HG03045 (cell line): ENCODE measurements at regions not wholly inside any gene's neighbourhood (a gene's known extent, or its start where the extent isn't known, plus 50 kb on each side); places are given as distances from the start of the nearest gene placed in this dataset.
A peak's percentile ranks its signal among the peaks of the same experiment; 100 is the strongest.
"Not testable (repeated sequence)": the region's sequence is repeated elsewhere in the genome, so short reads cannot be mapped to it uniquely, and the experiment has no call there.

Experiments used
- ATAC-seq: cut with Tn5 transposase; IDR thresholded peaks from one replicate; pipeline ENCODE4 v1.9.1; 2021; ENCODE audit warnings: mild to moderate bottlenecking, moderate library complexity; ENCODE audit not compliant: unreplicated experiment

DNA sequence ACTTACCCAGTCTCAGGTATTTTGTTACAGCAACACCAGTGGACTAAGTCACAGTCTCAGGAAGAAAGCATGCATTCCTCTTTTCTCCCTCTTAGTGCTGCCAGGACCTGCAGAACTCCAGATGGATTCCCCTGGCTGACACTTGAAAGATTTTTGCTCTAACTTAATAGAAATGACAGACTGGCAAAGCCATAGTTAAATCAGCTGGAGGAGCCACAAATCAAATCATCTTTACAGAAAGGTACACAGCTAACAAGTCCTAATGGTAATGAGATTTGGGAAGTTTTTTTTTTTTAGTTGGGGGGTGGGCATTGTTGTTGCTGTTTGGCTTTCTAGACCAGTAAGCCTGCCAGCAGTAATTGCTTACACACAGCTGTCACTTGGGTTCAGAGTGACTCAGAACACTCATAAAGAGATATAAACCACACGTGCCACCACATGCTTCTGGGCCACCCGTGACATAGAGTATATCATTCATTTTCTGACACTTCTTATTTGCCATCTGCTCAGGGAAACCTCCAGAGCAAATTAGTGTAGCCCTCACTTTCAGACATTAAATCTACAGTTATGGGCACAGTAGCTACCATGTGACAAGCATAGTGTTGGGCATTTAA, 72.4 kb downstream of the FH start:
- ATAC-seq = no peak

DNA sequence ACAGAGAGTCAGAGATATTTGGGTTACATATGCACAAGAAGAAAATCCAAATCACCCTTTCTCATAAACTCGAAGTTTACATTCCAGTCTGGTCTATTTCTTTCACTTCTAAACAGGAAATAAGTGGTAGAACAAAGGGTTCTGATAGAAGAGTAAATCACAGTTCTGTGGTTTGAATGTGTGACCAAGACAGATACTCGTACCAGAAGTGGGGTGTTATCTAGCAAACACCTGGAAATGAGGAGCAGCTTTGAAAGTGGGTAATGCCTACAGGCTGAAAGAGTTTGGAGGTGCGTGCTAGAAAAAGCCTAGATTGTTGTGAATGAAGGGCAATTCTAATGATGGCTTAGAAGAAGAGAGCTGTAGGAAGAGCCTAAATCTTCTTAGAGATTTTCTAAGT, 74.7 kb downstream of the FH start:
- no peak for ATAC-seq

DNA sequence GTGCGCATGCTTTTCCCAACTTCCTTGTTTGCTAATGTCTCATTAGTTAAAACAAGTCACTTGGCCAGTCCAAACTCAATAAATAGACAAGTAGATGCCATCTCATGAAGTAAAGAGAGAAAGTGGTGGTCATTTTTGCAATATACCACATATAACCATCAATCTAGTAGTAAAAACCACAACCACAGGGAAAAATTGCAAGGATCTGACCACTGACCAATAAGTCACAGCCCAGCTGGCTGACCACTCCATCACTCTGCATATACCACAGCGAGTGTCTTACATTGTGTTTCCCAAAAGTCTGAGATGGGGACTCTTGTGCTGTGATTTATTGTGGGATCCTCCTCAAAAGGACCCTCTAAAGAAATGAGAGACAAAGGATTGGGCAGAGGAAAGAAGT, 76.0 kb downstream of the FH start:
- no peak for ATAC-seq

DNA sequence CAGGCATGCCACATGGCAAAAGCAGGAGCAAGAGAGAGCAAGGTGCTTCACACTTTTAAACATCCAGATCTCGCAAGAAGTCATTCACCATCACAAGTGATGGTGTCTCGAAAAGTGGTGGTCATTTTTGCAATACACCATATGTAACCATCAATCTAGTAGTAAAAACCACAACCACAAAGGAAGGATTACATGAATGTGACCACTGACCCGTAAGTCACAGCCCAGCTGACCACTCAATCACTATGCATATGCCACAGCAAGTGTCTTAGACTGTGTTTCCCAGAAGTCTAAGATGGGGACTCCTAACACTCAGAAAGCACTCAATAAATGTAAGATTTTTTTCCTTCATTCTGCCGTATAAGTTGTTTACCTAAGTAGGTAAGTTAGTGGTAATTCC, 76.9 kb downstream of the FH start:
- ATAC-seq = no peak

DNA sequence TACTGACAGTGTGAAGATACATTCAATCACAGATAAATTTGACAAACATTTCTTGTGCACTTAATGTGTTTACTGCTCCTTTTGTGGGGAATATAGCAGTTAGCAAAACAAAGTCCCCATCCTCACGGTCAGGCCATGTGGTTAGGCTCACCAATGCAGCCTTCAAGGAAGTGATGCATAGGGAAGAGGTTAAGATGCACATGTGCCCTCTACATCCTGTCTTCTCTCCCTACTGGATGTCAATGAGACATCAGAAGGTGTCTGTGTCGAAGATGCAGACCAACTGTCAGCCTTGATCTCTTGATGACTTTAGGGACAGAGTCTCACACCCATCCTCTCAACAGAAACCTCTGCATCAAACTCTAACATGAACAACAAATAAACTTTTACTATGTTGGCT, 78.7 kb downstream of the FH start:
- no peak for ATAC-seq

DNA sequence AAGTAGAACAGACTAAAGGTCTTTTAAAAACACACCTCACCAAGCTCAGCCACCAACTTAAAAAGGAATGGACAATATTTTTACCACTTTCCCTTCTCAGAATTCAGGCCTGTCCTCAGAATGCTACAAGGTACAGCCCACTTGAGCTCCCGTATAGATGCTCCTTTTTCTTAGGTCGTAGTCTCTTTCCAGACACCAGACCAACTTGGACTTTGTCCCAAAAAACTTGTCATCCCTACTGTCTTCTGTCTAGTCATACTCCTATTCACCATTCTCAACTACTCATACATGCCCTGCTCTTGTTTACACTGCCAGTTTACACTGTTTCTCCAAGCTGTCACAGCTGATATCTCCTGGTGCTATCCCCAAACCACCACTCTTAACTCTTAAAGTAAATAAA, 80.9 kb downstream of the FH start:
- not testable (repeated sequence) for ATAC-seq

DNA sequence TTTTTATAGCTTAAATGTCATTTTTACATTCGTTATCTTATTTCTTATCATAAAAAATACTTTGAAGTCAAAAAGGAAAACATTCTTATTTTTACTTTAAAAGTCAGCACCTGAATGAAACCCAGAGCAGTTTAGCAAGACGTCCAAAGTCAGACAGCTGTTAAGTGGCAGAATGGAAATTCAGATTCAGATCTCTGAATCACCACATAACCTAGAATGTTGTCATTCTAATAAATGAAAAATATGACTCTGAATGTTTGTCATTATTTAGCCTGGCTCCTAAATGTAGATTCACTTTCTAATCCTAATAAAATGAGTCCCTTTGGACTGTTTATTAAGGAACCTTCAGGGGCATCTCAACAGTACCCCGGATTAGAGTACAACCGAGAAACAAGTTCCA, 75.2 kb upstream of the RGS7 start:
- ATAC-seq = no peak

DNA sequence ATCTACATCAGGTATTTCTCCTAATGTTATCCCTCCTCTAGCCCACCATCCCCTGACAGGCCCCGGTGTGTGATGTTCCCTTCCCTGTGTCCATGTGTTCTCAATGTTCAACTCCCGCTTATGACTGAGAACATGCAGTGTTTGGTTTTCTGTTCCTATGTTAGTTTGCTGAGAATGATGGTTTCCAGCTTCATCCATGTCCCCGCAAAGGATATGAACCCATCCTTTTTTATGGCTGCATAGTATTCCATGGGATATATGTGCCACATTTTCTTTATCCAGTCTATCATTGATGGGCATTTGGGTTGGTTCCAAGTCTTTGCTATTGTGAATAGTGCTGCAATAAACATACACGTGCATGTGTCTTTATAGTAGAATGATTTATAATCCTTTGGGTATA, 68.1 kb upstream of the RGS7 start:
- not testable (repeated sequence) for ATAC-seq

DNA sequence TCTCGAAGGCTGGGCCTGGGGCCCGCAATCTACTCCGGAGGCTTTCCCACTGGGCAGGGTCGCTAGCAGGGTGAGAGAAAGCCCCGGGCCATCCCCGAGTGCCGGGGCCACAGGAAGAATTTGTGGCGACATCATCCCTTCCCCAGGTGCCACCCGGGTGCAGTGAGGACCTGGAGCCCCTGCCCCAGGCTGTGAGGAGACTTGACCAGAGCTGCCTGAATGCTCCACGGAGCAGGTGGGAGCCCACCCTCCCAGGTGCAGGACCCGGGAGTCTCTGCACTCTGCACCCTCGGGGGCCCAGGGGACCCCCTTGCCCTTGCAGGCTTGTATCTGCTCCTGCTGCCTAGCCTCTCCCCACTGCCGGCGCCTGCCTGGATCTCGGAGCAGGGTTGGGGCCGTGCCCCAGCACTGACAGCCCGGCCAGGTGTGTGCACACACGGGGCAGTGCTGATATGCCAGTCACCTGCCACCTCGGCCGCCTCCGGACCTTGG, 67.5 kb upstream of the RGS7 start:
- ATAC-seq = peak; percentile 17

DNA sequence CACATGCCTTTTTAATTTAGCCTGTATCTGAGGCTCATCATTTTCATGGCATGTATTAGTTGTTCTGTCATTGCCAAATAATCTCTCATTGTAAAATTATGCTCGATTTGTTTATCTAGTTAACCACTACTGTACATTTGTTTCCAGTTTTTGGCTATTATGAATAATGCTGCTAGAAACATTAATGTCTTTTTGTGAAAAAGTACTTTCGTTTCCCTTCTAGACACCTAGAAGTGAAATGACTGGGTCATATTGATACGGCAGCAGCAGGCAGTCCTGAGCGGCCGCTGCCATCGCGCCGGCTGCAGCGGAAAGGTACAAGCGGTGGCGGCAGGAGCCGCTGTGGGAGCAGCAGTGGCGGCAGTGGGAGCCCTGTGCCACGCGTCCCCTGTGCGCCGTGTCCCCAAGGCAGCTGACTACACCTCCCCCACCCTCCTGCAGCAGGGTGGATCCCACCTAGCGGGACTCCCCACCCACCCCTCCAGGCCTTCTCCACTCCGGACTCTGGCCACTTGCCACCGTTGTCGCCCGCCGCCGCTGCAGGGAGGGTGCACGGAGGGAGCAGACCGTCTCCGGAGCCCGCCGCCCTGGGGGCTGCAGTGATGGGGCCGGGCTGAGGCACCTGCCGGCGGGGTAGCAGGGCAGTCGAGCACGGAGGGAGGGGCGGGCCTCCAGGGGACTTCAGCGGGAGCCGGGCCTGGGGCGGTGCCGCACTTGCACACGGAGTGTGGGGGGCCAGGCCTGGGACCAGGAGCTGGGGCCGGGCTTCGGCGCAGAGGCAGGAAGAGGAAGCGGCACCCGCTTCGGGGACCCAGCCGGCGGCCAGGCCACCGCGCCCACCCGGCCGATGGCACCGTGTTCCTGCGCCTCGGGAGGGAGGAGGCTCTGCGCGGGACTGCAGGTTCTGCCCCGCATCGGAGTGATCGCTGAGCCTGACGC, 66.8 kb upstream of the RGS7 start:
- ATAC-seq = peak; percentile 91

DNA sequence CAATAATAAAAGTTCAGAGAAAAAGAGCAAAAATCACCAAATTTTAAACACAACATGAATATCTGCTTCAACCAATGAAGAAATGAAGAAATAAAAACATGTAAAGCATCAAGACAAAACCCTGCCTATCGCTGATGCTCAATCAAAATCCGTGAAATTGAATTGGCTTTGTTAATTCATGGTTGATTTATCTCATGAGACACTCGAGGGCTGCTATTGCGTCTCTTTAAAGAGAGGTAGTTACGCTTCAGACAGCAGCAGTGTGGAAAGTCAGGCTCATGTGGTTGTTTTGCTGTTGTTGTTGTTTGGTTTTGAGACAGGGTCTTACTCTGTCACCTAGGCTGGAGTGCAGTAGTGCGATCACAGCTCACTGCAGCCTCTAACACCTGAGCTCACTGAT, 65.5 kb upstream of the RGS7 start:
- ATAC-seq = no peak

DNA sequence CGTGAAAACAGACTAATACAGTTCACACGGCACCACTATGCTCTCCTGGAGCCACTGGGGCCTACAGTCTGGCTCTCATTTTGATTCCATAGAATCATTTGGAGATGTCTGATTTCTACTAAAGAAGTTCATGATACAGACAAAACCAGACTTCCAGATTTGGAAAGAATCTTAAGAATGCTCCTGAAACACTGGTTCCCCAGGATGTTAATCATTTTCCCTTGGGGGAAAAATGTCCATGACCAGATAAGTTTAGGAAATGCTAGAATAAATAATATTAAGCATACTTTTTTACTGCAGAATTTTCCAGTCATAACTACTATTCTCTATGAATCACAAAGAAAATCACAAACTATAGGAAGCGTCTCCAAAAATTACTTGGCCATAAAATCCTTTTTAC, 63.0 kb upstream of the RGS7 start:
- ATAC-seq = no peak

DNA sequence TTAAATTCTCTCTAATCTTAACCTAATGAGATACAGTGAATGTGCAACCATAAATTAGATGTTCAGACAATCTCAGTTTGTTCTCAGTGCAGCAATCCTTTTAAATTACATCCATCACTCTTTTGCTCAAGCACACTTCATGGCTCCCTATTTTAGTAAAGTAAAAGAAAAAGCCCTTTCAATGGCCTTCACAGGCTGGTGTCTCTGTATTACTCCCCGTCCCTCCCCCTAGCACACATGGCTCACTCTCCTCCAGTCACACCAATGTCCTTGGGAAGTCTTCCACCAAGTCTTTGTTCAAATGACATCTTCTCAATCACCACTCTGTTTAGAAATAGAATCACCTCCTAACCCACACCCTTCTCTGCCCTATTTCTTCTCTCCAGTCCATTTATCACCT, 60.3 kb upstream of the RGS7 start:
- ATAC-seq = no peak

DNA sequence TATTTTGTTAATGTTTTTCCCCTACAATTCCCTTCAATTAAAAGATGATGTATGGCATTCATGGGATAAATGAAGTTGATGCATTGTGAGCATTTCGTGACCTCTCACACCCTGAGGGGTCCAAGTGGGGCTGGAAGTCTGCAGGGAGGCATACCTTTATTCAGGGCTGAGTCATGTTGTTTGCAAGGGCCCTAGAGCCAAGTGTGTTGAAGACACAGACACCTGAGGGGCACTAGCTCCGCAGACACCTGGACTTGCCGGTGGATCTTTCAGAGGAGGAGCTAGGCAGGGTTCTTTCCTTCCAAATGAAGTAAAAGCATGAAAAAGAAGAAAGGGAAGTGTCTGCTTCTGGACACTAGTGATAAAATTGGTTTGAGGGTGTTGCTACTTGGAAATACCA, 57.0 kb upstream of the RGS7 start:
- ATAC-seq = no peak

DNA sequence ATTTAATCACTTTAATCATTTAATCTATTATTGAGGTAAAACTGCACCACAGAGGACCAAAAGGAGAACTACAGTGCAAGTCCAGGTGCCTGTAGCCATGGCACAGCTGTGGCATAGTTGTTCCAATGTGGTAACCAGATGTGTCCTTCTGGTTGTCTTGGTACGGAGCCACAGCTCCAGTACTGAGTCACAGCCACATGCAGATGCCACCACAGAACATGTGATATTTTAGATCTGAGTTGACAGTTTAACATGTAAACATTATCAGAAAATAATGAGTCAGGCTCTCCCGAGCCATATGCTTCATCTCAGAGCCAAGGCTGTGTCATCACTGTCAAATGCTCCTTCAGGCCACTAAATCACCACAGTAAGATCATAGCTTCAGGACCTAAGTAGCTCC, 56.4 kb upstream of the RGS7 start:
- no peak for ATAC-seq

DNA sequence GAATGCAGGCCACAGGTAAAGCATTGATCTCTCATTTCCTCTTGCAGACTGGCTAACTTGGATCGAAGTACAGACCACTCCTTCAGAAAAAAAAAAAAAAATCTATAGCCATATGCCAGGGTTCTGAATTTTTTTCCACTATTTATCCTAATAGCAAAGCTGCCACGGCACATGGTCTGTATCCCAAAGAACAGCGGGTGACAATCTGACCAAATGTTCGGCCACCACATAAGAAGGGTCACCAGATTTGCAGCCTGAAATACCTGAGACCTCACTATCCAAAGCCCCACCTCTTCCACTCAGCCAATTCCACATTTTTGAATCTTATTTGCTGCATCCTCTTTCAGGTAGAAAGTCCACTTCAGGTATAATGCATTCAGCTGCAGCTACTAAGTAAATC, 55.6 kb upstream of the RGS7 start:
- ATAC-seq = no peak

DNA sequence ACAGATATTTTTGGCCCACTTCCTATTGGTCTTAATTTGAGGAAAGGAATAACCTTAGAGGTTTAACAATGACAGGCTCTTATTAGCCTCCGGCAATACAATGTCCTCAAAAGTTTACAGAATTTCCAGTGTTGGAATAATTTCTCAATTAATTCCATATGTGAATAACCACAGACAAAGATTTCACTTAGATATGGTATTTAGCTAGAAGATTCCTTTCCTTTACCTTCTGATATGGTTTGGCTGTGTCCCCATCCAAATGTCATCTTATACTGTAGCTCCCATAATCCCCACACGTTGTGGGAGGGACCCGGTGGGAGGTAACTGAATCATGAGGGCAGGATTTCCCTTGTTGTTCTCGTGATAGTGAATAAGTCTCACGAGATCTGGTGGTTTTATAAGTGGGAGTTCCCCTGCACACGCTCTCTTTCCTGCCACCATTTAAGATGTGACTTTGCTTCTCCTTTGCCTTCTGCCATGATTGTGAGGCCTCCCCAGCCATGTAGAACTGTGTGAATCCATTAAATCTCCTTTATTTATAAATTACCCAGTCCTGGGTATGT, 54.9 kb upstream of the RGS7 start:
- no peak for ATAC-seq

DNA sequence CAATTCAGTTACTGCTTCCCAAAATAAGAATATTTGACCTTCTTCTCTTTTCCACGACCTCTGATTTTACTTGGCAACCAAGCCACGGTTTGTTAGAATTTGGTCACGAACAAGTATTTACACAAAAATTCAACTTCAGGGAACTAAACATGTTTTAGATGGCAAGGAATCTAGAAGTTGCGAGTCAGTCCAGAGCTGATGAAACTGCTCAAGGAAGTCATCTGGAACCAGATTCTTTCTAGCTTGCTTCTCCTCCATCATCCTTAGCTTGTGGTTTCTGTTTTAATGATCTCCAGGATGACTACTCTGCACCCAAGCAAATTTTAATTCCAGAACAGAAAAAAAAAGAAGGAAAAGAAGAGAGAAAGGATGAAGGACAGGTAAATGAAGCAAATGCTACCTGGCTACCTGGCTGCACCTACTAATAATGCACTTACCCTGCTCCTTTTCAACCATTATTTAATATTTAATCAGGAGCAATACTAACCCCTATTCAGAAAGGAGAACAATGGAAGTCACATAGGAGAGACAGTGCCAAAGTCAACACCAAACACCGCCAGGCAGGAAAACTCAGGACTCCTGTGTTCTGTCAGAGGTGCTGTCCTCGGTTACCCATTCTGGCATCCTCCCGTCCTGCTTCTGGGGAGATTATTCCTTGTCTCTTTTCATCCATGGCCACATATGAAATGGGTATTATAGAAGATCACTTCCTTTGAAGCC, 54.2 kb upstream of the RGS7 start:
- ATAC-seq = no peak

DNA sequence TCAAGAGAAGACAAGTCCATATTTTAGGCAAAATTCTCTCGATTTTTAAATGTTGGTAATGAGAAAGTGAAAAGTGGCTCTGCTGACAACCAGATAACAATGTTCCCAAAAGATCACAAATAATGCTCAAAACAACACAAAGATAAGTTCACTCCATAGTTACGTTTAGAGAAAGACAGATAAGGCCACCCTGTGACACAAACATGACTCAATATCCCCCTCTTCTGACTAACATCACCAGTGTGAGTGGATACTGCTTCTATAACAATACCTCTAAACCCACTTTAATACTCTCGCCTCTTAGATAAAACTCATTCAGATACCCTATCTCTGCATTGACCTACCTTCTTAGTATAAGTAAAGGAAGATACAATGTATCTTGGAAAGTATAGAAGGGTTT, 51.2 kb upstream of the RGS7 start:
- no peak for ATAC-seq
